ENCODE measurements at regions not wholly inside any gene's neighbourhood (a gene's known extent, or its start where the extent isn't known, plus 50 kb on each side); places are given as distances from the start of the nearest gene placed in this dataset.

DNA sequence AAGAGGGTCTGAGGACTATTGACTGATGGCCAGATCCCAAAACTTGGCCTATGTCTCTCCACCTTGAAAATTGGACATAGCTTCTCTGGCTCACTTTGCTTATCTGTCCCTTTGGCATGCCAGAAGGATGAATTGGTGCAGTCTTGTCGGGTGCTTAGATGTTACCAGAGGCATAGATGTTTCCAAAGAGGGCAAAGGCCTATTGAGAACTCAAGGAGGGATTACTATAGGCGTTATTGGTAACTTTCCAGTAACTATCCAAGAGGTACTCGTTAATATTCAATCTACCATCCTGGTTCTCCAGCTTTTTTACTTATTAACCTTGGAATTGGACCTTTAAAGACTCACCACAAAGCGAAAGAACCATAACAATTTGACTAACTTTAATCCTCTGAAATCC, 368.3 kb upstream of the ESRRG start:
- intact Hi-C loops (cut with DNase I): no loop called here
- DNase-seq (ENCODE audit: low spot score): no peak
- Histone ChIP-seq H3K27ac (no peak overlapping the region), H3K36me3 (no peaks in the 10 kb centered on the region), H3K4me1 (replicated peaks) (no peaks in the 10 kb centered on the region), H3K27me3 (replicated peaks; ENCODE audit: insufficient read depth) (no peaks in the 10 kb centered on the region), H3K4me3 (no peak overlapping the region), H3K9me3 (no peaks in the 10 kb centered on the region)
- TF ChIP-seq, protein P1, sequence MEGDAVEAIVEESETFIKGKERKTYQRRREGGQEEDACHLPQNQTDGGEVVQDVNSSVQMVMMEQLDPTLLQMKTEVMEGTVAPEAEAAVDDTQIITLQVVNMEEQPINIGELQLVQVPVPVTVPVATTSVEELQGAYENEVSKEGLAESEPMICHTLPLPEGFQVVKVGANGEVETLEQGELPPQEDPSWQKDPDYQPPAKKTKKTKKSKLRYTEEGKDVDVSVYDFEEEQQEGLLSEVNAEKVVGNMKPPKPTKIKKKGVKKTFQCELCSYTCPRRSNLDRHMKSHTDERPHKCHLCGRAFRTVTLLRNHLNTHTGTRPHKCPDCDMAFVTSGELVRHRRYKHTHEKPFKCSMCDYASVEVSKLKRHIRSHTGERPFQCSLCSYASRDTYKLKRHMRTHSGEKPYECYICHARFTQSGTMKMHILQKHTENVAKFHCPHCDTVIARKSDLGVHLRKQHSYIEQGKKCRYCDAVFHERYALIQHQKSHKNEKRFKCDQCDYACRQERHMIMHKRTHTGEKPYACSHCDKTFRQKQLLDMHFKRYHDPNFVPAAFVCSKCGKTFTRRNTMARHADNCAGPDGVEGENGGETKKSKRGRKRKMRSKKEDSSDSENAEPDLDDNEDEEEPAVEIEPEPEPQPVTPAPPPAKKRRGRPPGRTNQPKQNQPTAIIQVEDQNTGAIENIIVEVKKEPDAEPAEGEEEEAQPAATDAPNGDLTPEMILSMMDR (IDR thresholded peaks at IDR 0.05): no peak
- TF ChIP-seq POLR2AphosphoS5 (IDR thresholded peaks at IDR 0.05): no peak
- no peak for TF ChIP-seq POLR2A (IDR thresholded peaks at IDR 0.05)
- WGBS: 94% methylated on average over 4 of the region's 4 CpGs

DNA sequence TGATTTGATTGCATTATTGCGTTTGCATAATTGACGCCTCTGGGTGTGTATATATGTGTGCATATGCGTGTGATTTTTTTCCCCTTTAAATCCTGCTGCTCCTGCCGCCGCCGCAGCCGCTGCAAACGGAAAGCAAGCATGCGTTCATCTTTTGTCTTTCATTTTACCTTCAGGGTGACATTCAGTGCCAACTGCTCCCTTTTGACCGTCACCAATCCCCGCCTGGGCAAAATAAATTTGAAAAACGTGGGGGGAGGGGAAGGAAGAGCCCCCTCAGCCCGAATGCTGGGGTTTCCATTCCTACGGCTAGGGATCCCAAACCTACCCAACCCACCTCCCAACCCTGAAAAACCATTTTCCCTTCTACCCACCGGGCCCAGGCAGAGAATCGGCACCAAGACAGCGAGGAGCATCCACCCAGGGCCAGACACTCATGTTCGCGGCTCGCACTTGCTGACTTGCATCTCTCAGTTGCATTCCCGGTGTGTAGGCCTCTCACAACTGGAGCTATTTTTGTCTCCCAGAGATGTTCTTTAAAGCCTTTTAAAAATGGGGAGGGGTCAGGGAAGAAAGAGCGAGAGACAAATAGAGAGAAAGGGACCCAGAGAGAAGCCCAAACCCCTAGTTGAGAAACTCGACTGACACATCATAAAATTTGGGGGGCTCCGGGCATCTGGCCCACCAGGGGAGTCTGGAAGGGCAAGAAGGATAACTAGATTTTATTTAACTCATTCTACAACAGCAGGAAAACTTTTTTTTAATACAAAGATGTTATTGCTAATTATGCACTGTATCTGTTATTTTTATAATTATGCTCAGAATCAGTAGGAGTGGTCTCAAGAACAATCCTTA, 367.1 kb upstream of the ESRRG start:
- peak overlapping the region; percentile 67 to 78 for H3K27ac ChIP-seq
- H3K4me3 ChIP-seq: peak overlapping the region; percentile 54 to 56
- no peaks in the 10 kb centered on the region for H3K27me3 ChIP-seq (replicated peaks; ENCODE audit: insufficient read depth)
- no peaks in the 10 kb centered on the region for H3K4me1 ChIP-seq (replicated peaks)
- WGBS: 8% methylated on average over 24 of the region's 24 CpGs
- no peaks in the 10 kb centered on the region for H3K36me3 ChIP-seq
- DNase-seq (ENCODE audit: low spot score): no peak
- H3K9me3 ChIP-seq: no peaks in the 10 kb centered on the region
- intact Hi-C loops (cut with DNase I): no loop called here
- TF ChIP-seq, protein P1 (IDR thresholded peaks at IDR 0.05): no peak
- no peak for TF ChIP-seq POLR2A (IDR thresholded peaks at IDR 0.05)
- no peak for TF ChIP-seq POLR2AphosphoS5 (IDR thresholded peaks at IDR 0.05)

DNA sequence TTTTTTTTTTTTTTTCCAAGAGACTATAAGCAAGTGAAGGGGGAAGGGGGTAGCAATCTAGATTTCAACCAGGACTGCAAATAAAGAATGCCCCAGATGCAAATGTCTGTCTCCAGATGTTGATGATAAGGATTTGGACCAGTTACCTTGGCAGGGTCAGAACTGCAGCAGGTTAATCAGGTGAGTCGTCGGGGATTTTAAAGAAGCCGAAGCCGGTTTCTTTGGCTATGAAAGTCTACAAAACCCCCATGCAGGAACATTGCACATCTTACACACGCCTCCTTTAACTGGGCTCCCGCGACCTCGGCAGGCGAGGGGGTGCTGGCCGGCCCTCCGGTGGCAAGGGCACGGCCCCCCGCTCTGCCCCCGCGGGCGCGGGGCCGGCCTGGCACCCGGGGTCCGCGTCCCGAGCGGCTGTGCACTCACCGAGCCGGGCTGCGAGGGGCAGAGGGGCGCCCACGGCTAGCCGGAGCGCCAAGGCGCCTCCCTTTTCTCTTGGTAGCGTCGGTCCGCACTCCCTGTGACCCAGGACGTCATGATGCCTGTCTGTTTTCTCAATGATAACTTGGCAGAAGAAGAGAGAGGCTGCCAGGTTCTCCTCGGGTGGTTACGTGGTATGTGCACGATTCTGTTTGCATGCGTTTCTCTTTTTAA, 366.3 kb upstream of the ESRRG start:
- under 1% methylated on average over 38 of the region's 39 CpGs for WGBS
- Histone ChIP-seq H3K27me3 (replicated peaks; ENCODE audit: insufficient read depth) (no peaks in the 10 kb centered on the region), H3K4me3 (peak overlapping the region; percentile 54 to 56), H3K4me1 (replicated peaks) (no peaks in the 10 kb centered on the region), H3K36me3 (no peaks in the 10 kb centered on the region), H3K9me3 (no peaks in the 10 kb centered on the region), H3K27ac (peak overlapping the region; percentile 67 to 78)
- TF ChIP-seq, protein P1 (IDR thresholded peaks at IDR 0.05): no peak
- peak; percentile 21 for TF ChIP-seq POLR2AphosphoS5 (IDR thresholded peaks at IDR 0.05)
- intact Hi-C loops (cut with DNase I): loop anchor here (10.0 kb wide), 1 partner anchor 335 kb away; no protein-coding TSS in a partner anchor
- DNase-seq (ENCODE audit: low spot score): peak; percentile 51

DNA sequence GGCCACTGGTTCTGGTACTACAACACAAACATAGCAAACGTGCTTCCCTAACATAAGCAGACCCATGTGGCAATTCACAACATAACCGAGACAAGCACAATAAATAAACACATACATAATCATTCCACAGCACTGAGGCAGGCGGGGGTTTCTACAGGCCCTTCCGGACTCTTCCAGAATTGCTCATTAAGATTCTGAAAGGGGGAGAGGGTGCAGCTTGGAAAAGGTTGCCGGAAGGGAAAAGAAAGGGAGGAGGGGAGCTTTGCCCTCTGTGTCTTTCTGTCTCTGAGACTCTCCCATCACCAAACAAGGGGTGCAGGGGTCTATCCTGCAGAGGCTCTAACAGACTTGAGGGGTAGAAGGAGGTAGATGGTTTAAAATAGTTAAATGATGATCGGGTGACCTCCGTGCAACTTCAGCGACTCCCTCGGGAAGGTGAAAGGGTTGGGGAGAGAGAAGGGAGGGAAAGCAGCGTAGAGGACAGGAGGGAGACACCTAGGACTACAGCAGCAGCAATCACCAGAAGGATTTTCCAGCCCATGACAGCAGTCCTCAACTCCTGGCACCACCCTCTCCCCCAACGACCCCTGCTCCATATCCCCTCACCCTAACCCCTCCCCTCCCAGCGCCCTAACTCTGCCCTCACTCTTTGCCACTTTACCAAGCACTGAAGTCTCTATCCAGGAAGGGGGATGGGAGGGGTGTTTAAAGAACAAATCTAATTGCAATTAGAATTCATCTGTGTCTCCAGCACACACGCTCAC, 365.5 kb upstream of the ESRRG start:
- no peak for DNase-seq (ENCODE audit: low spot score)
- H3K27ac ChIP-seq: peak overlapping the region in 1 of 2 donors; percentile 78
- peak overlapping the region; percentile 54 to 56 for H3K4me3 ChIP-seq
- TF ChIP-seq POLR2A (IDR thresholded peaks at IDR 0.05) (no peak), POLR2AphosphoS5 (IDR thresholded peaks at IDR 0.05) (no peak)
- WGBS: 16% methylated on average over 13 of the region's 13 CpGs
- intact Hi-C loops (cut with DNase I): loop anchor here (10.0 kb wide), 1 partner anchor 334 kb away; no protein-coding TSS in a partner anchor
- no peaks in the 10 kb centered on the region for H3K27me3 ChIP-seq (replicated peaks; ENCODE audit: insufficient read depth)
- H3K4me1 ChIP-seq (replicated peaks): no peaks in the 10 kb centered on the region
- H3K36me3 ChIP-seq: no peaks in the 10 kb centered on the region
- no peaks in the 10 kb centered on the region for H3K9me3 ChIP-seq

DNA sequence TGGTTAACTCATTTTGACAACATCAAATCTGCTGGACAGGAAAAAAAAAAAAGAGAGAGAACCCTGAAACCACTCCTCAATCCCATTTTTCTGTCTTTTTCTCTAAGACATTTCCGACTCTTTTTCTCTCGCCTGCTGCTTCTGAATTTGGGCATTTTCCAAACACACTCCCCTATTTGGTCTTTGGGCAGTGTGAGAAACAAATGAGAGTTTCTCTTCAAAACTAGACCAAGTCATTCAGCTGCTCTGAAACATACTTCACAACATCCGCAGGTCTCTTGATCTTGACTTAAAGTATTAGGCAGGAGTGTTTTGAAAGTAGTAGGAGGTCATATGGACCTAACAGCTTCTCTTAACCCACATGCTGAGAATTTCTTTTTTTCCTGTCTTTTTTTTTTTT, 364.8 kb upstream of the ESRRG start:
- no peak for DNase-seq (ENCODE audit: low spot score)
- WGBS: 53% methylated on average over 3 of the region's 3 CpGs
- intact Hi-C loops (cut with DNase I): loop anchor here (10.0 kb wide), 1 partner anchor 333 kb away; no protein-coding TSS in a partner anchor

More for the DNA sequence above, 364.8 kb upstream of the ESRRG start:
- H3K36me3 ChIP-seq: no peaks in the 10 kb centered on the region
- H3K27me3 ChIP-seq (replicated peaks; ENCODE audit: insufficient read depth): no peaks in the 10 kb centered on the region
- H3K9me3 ChIP-seq: no peaks in the 10 kb centered on the region
- H3K4me1 ChIP-seq (replicated peaks): no peaks in the 10 kb centered on the region
- H3K27ac ChIP-seq: no peak overlapping the region
- no peak for TF ChIP-seq POLR2AphosphoS5 (IDR thresholded peaks at IDR 0.05)
- TF ChIP-seq POLR2A (IDR thresholded peaks at IDR 0.05): no peak
- TF ChIP-seq, protein P1 (IDR thresholded peaks at IDR 0.05): no peak
- H3K4me3 ChIP-seq: no peak overlapping the region

All from prostate gland (tissue), 2 donors.